ENCODE measurements at regions not wholly inside any gene's neighbourhood (a gene's known extent, or its start where the extent isn't known, plus 50 kb on each side); places are given as distances from the start of the nearest gene placed in this dataset.

DNA sequence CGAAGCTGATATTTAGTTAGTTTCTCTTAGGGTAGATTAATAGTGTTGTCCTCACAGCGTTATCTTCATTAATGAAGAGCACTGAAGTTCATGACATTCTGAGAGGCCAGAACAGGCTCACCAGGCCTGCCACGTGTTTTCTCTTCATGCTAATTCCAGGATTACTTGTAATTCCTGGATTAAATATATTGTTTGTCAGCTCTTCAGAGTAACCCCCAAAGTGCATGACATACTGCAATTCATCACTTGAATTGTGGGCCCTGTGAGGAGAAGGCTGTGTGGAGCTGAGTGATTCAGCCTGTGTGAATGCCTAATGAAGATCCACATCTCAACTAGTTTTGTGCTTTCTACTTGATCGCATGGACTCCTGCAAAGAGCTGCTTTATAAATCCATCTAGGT, 401.0 kb upstream of the ADAMTSL1 start:
- DNase-seq (ENCODE audit: low read depth), result no peak

GRCh38 chr9:18074041-18074440, 399.9 kb upstream of the ADAMTSL1 start:
- no peak for DNase-seq (ENCODE audit: low read depth)

- DNase-seq (ENCODE audit: low read depth), result no peak
These were observed 398.6 kb upstream of the ADAMTSL1 start for GRCh38 chr9:18075253-18075952.

DNA sequence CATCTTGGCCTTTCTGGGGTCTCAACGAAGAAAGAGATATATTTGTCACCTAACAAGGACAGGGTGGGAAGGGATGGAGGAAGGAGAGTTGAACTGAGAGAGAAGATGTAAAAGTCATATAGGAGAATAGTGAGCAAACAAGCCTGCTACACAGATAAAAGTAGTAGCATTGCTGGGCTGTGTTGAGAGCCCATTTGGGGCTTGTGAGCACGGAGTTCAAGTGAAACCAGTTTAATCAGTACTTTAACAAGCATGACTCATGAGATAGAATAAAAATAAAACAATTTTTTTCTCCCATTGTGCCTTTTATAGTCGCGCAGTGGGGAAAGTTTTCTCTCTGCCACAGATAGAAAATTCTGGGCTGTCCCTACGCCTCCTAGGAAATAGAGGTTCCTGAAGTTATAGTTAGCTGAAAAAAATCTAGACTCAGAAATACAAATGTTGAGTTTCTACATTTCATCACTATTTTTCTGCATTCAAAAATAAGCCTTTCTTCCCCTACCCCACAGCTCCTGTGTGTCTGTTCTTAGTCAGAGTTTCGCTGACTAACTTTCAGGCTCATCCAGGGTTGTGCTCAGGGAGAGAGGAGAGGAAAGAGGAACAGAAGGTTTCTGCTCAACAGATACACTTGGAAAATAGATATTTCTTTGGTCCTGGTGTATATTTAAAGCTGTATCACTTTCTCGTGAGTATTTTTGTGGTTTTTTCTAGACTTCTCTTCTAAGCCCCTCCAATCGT, 395.8 kb upstream of the ADAMTSL1 start:
- no peak for DNase-seq (ENCODE audit: low read depth)

DNA sequence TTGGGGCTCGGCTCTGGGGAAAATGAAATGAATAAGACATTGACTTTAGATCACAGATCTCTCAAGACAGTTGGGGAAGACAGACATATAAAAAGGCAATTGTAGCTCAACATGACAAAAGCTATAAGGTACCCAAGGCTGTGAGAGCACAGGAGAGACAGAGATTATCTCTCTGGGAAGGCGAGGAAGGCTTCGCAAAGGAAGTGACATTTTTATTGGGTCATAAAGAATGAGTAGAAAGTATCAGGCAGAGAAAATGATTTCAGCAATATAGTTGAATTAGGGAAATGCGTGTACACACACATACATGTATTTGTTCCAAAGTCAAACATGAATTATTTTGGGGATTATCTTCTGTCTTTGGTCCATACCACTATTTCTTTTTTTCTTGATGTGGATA, 381.8 kb upstream of the ADAMTSL1 start:
- DNase-seq (ENCODE audit: low read depth), result no peak

- DNase-seq (ENCODE audit: low read depth), result no peak
These were observed 367.9 kb upstream of the ADAMTSL1 start for GRCh38 chr9:18106006-18106560.

GRCh38 chr9:18109675-18110074, 364.3 kb upstream of the ADAMTSL1 start:
- no peak for DNase-seq (ENCODE audit: low read depth)

GRCh38 chr9:18111146-18111545, 362.8 kb upstream of the ADAMTSL1 start:
- DNase-seq (ENCODE audit: low read depth), result no peak

DNA sequence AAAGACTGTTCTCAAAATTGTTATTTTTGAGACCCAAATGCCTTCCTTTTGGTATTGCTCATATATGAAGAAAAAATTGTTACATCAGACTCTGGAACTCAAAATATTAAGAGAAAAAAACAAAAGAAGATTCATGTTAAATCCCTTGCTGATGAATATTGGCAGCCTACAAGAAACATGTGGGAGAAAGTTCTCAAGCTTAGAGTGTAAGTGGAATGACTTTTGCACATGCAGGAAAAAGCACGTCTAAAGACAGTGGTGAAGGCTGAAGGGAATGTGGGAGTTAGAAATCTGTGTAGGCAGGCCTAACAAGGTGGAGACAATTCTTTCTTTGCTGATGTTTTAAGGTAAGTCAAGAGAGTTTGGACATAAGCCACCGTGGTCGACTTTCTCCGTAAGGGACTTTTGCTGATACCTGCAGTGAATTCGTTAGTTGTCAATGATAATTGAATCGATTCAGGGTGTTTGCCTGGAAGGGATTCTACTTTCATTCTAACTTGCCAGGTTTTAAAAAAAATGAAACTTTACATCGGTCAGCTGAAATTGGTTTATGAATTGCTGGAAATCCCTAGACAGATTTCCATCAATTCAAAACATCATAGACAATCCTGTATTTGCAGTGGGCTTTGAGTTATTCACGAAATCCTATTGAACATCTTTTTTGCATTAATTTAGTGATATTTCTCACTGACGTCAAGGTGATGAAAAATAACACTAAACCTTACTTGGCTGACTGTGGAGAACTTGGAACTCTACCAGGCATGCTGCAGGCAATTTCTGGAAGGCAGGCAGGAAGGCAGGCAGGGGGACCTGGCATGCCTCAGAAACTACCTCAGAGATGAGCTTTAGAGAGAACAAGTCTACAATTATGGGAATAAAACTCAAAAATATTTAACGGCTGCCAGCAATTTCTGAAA, 359.1 kb upstream of the ADAMTSL1 start:
- DNase-seq (ENCODE audit: low read depth), result no peak

- no peak for DNase-seq (ENCODE audit: low read depth)
These were observed 355.7 kb upstream of the ADAMTSL1 start for GRCh38 chr9:18118268-18118667.

DNA sequence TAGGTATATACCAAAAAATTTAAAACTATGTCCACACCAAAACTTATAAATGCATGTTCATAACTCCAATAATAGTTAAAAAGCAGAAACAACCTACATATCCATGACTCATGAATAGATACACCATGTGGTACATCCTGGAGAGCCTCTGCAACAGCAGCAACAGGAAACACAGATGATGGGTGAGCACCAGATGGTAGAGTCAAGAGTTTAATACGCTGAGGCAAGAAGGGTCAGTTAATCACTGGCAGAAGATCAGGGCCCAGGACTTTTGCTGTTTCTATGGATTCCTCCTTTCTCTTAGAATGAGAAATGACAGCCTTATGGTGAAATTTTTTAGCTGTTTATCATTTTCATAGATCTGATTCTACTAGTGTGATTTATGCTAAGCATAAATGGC, 351.8 kb upstream of the ADAMTSL1 start:
- DNase-seq (ENCODE audit: low read depth), result peak; percentile 81

- DNase-seq (ENCODE audit: low read depth), result peak; percentile 61
These were observed 349.2 kb upstream of the ADAMTSL1 start for GRCh38 chr9:18124760-18125159.

GRCh38 chr9:18126831-18127498, 347.0 kb upstream of the ADAMTSL1 start:
- DNase-seq (ENCODE audit: low read depth), result no peak

DNA sequence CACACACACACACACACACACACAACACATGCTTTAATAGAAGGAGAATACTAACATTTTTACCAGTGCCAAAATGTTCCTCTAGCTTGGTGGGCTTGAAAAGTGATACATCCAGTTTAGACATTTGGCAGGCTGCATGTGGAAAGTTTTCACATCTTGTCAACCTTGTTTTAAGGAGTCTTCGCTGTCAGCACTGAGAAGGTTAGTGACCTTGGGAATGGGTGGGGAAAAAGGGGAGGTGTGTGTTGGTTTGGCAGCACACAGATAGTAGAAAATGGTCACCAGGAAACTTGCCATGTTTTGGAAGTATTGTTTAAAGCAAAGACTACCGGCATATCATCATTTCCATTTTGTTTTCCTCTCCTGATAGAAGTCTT, 346.5 kb upstream of the ADAMTSL1 start:
- DNase-seq (ENCODE audit: low read depth), result no peak

DNA sequence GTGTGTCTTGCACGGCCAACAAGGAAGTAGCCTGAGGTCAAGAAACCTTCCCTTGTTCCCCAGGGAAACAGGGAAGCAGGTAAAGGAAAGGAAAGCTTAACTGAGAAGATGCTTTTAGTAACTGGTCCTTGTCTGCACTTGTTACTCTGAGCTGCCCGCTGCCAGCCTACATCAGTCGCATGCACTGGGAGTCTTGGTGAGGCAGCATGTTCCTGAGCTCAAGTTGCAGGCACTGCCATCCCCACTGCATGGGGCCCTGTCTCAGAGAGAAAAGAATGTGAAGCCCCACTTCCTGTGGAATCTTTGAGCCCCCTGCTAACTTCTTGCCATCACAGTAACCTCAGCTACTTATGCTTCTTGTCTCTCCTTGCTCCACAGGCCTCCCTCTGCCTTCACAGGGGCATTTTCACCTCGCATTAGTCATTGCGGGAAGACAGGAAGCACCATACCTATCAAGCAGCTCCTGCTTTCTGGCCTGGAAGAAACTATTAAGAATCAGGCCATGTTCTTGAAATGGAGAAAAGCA, 344.1 kb upstream of the ADAMTSL1 start:
- DNase-seq (ENCODE audit: low read depth), result no peak

GRCh38 chr9:18136354-18136994, 337.5 kb upstream of the ADAMTSL1 start:
- no peak for DNase-seq (ENCODE audit: low read depth)

- DNase-seq (ENCODE audit: low read depth), result no peak
These were observed 336.1 kb upstream of the ADAMTSL1 start for GRCh38 chr9:18137815-18138214.

GRCh38 chr9:18138656-18139055, 335.3 kb upstream of the ADAMTSL1 start:
- DNase-seq (ENCODE audit: low read depth), result no peak

- DNase-seq (ENCODE audit: low read depth), result no peak
These were observed 332.3 kb upstream of the ADAMTSL1 start for GRCh38 chr9:18141681-18142080.

- no peak for DNase-seq (ENCODE audit: low read depth)
These were observed 330.7 kb upstream of the ADAMTSL1 start for GRCh38 chr9:18143073-18143745.
